ENCODE measurements at regions not wholly inside any gene's neighbourhood (a gene's known extent, or its start where the extent isn't known, plus 50 kb on each side); places are given as distances from the start of the nearest gene placed in this dataset.

GRCh38 chr1:25068316-25068715 is 138.2 kb upstream of the RUNX3 start:
- CTCF ChIA-PET, result interaction anchor here (1.2 kb wide), 1 partner anchor 31 kb away, joined by 3 read pairs; no protein-coding TSS in a partner anchor
- intact Hi-C loops (cut with micrococcal nuclease), result no loop called here
- Mint-ChIP-seq H3K9me3 (no peaks in the 10 kb centered on the region), H3K27me3 (no peaks in the 10 kb centered on the region), H3K27ac (no peak overlapping the region), H3K36me3 (no peaks in the 10 kb centered on the region), H3K4me1 (ENCODE audit: low read depth) (peaks cover 17% of the 10 kb centered on the region), H3K4me3 (no peak overlapping the region)
- POLR2A ChIA-PET, result no interaction called here
- no peak for DNase-seq

- H3K27me3 Mint-ChIP-seq, result no peaks in the 10 kb centered on the region
- no peaks in the 10 kb centered on the region for H3K9me3 Mint-ChIP-seq
- H3K27ac Mint-ChIP-seq, result no peak overlapping the region
- no peak overlapping the region for H3K4me3 Mint-ChIP-seq
- peaks cover 17% of the 10 kb centered on the region for H3K4me1 Mint-ChIP-seq (ENCODE audit: low read depth)
- H3K36me3 Mint-ChIP-seq, result no peaks in the 10 kb centered on the region
- ChIA-PET CTCF (interaction anchor here (2.3 kb wide), 1 partner anchor 34 kb away, joined by 9 read pairs; no protein-coding TSS in a partner anchor), POLR2A (no interaction called here)
- DNase-seq, result no peak
- intact Hi-C loops (cut with micrococcal nuclease), result no loop called here
Measured at GRCh38 chr1:25067518-25068251, 137.6 kb upstream of the RUNX3 start.

GRCh38 chr1:25066731-25067517 is 136.8 kb upstream of the RUNX3 start:
- Mint-ChIP-seq H3K9me3 (no peaks in the 10 kb centered on the region), H3K27ac (no peak overlapping the region), H3K4me1 (ENCODE audit: low read depth) (peaks cover 17% of the 10 kb centered on the region), H3K27me3 (no peaks in the 10 kb centered on the region), H3K36me3 (no peaks in the 10 kb centered on the region), H3K4me3 (no peak overlapping the region)
- POLR2A ChIA-PET, result no interaction called here
- CTCF ChIA-PET, result interaction anchor here (2.3 kb wide), 1 partner anchor 34 kb away, joined by 9 read pairs; no protein-coding TSS in a partner anchor
- intact Hi-C loops (cut with micrococcal nuclease), result no loop called here
- no peak for DNase-seq

- H3K27ac Mint-ChIP-seq, result no peak overlapping the region
- H3K27me3 Mint-ChIP-seq, result no peaks in the 10 kb centered on the region
- intact Hi-C loops (cut with micrococcal nuclease), result no loop called here
- H3K36me3 Mint-ChIP-seq, result no peaks in the 10 kb centered on the region
- POLR2A ChIA-PET, result no interaction called here
- H3K9me3 Mint-ChIP-seq, result no peaks in the 10 kb centered on the region
- H3K4me3 Mint-ChIP-seq, result no peak overlapping the region
- peaks cover 17% of the 10 kb centered on the region for H3K4me1 Mint-ChIP-seq (ENCODE audit: low read depth)
- CTCF ChIA-PET, result interaction anchor here (0.7 to 2.3 kb wide), 2 partner anchors 35 to 218 kb away, joined by 3 to 9 read pairs; no protein-coding TSS in a partner anchor
- DNase-seq, result no peak
Measured at GRCh38 chr1:25066256-25066655, 136.2 kb upstream of the RUNX3 start.

- no peaks in the 10 kb centered on the region for H3K9me3 Mint-ChIP-seq
- ChIA-PET CTCF (interaction anchor here (0.7 to 2.3 kb wide), 2 partner anchors 35 to 218 kb away, joined by 3 to 9 read pairs; no protein-coding TSS in a partner anchor), POLR2A (no interaction called here)
- no peaks in the 10 kb centered on the region for H3K36me3 Mint-ChIP-seq
- H3K4me1 Mint-ChIP-seq (ENCODE audit: low read depth), result peaks cover 17% of the 10 kb centered on the region
- no peak overlapping the region for H3K27ac Mint-ChIP-seq
- no peak overlapping the region for H3K4me3 Mint-ChIP-seq
- H3K27me3 Mint-ChIP-seq, result no peaks in the 10 kb centered on the region
- intact Hi-C loops (cut with micrococcal nuclease), result no loop called here
- DNase-seq, result peak; percentile 19
Measured at GRCh38 chr1:25065795-25066238, 135.7 kb upstream of the RUNX3 start.

GRCh38 chr1:25065321-25065721 is 135.2 kb upstream of the RUNX3 start:
- H3K36me3 Mint-ChIP-seq, result no peaks in the 10 kb centered on the region
- ChIA-PET CTCF (interaction anchor here (1.3 to 2.2 kb wide), 2 partner anchors 28 to 218 kb away, joined by 3 to 8 read pairs; no protein-coding TSS in a partner anchor), POLR2A (no interaction called here)
- H3K4me1 Mint-ChIP-seq (ENCODE audit: low read depth), result peaks cover 17% of the 10 kb centered on the region
- intact Hi-C loops (cut with micrococcal nuclease), result no loop called here
- H3K27me3 Mint-ChIP-seq, result no peaks in the 10 kb centered on the region
- H3K4me3 Mint-ChIP-seq, result no peak overlapping the region
- no peaks in the 10 kb centered on the region for H3K9me3 Mint-ChIP-seq
- no peak for DNase-seq
- no peak overlapping the region for H3K27ac Mint-ChIP-seq

- ChIA-PET CTCF (interaction anchor here (1.1 to 2.2 kb wide), 3 partner anchors 27 to 217 kb away, joined by 3 to 8 read pairs (median 3); no protein-coding TSS in a partner anchor), POLR2A (no interaction called here)
- Mint-ChIP-seq H3K4me3 (no peak overlapping the region), H3K27ac (no peak overlapping the region), H3K4me1 (ENCODE audit: low read depth) (peaks cover 17% of the 10 kb centered on the region), H3K27me3 (no peaks in the 10 kb centered on the region), H3K36me3 (no peaks in the 10 kb centered on the region), H3K9me3 (no peaks in the 10 kb centered on the region)
- peak; percentile 54 for DNase-seq
- intact Hi-C loops (cut with micrococcal nuclease), result no loop called here
Measured at GRCh38 chr1:25064465-25065240, 134.6 kb upstream of the RUNX3 start.

GRCh38 chr1:25063591-25064416 is 133.7 kb upstream of the RUNX3 start:
- CTCF ChIA-PET, result interaction anchor here (1.1 to 2.2 kb wide), 3 partner anchors 26 to 216 kb away, joined by 3 to 8 read pairs (median 3); no protein-coding TSS in a partner anchor
- Mint-ChIP-seq H3K27ac (no peak overlapping the region), H3K4me1 (ENCODE audit: low read depth) (peaks cover 17% of the 10 kb centered on the region), H3K27me3 (no peaks in the 10 kb centered on the region), H3K9me3 (no peaks in the 10 kb centered on the region), H3K36me3 (no peaks in the 10 kb centered on the region), H3K4me3 (no peak overlapping the region)
- POLR2A ChIA-PET, result no interaction called here
- no peak for DNase-seq
- intact Hi-C loops (cut with micrococcal nuclease), result no loop called here

- Mint-ChIP-seq H3K27ac (no peak overlapping the region), H3K36me3 (no peaks in the 10 kb centered on the region), H3K4me1 (ENCODE audit: low read depth) (peaks cover 17% of the 10 kb centered on the region), H3K27me3 (no peaks in the 10 kb centered on the region), H3K4me3 (no peak overlapping the region), H3K9me3 (no peaks in the 10 kb centered on the region)
- CTCF ChIA-PET, result no interaction called here
- DNase-seq, result no peak
- POLR2A ChIA-PET, result no interaction called here
- intact Hi-C loops (cut with micrococcal nuclease), result no loop called here
Measured at GRCh38 chr1:25062621-25063255, 132.7 kb upstream of the RUNX3 start.

GRCh38 chr1:25061261-25061995 is 131.4 kb upstream of the RUNX3 start:
- H3K27me3 Mint-ChIP-seq, result no peaks in the 10 kb centered on the region
- intact Hi-C loops (cut with micrococcal nuclease), result no loop called here

More at GRCh38 chr1:25061261-25061995, 131.4 kb upstream of the RUNX3 start:
- no peak overlapping the region for H3K27ac Mint-ChIP-seq
- peaks cover 17% of the 10 kb centered on the region for H3K4me1 Mint-ChIP-seq (ENCODE audit: low read depth)
- CTCF ChIA-PET, result no interaction called here
- no peak overlapping the region for H3K4me3 Mint-ChIP-seq
- no peaks in the 10 kb centered on the region for H3K9me3 Mint-ChIP-seq
- no peaks in the 10 kb centered on the region for H3K36me3 Mint-ChIP-seq
- POLR2A ChIA-PET, result no interaction called here
- DNase-seq, result no peak

All from activated CD4-positive, alpha-beta memory T cell treated with anti-CD3 and anti-CD28 coated beads for 36 hours (primary cell).